Naive thymus-derived CD8-positive, alpha-beta T cell (primary cell): ENCODE measurements at regions not wholly inside any gene's neighbourhood (a gene's known extent, or its start where the extent isn't known, plus 50 kb on each side); places are given as distances from the start of the nearest gene placed in this dataset.

ENCODE experiments used
- ATAC-seq, 2 donors: fragments of 150-1000 bp; cut with Tn5 transposase in 1 of 2; sonication (Bioruptor Pico), chemical (Tn5 transposase) in 1 of 2; 1 replicate in 1 of 2; 2 replicates in 1 of 2; pipeline ENCODE4 v1.10.0; 2021; ENCODE audit warnings: mild to moderate bottlenecking in 2 of 2, moderate library complexity in 2 of 2
- POLR2A ChIA-PET: fragments of 350-600 bp; sonication (Branson Sonifier 250); formaldehyde crosslinking; loops from one replicate; lab custom pipeline; 2021; ENCODE audit warnings: antibody characterized with exemption; lab: Charles Lee
- DNase-seq, 10 donors: peaks; one replicate each; pipeline versions ENCODE4 v3.0.0 to v3.0.0-alpha.2; 2020 to 2022
- H3K27ac Mint-ChIP-seq, 10 donors: one replicate each; pipeline ENCODE4 v1.8.0; 2020 to 2022; ENCODE audit warnings: mild to moderate bottlenecking in 10 of 10, mixed read lengths in 10 of 10, moderate library complexity in 4 of 10, inconsistent platforms in 1 of 10
- H3K27me3 Mint-ChIP-seq, 5 donors: one replicate each; pipeline ENCODE4 v1.8.0; 2021 to 2022; ENCODE audit warnings: mixed read lengths in 5 of 5
- H3K36me3 Mint-ChIP-seq, 3 donors: one replicate each; pipeline ENCODE4 v1.8.0; 2020 to 2022; ENCODE audit warnings: mixed read lengths in 3 of 3, mild to moderate bottlenecking in 2 of 3, inconsistent platforms in 1 of 3
- H3K4me1 Mint-ChIP-seq, 4 donors: one replicate each; pipeline ENCODE4 v1.8.0; 2021 to 2022; ENCODE audit warnings: mixed read lengths in 4 of 4
- H3K4me3 Mint-ChIP-seq, 10 donors: one replicate each; pipeline ENCODE4 v1.8.0; 2020 to 2022; ENCODE audit warnings: mild to moderate bottlenecking in 10 of 10, mixed read lengths in 10 of 10, moderate library complexity in 6 of 10, inconsistent platforms in 1 of 10
- H3K9me3 Mint-ChIP-seq, 9 donors: one replicate each; pipeline ENCODE4 v1.8.0; 2020 to 2022; ENCODE audit warnings: mixed read lengths in 9 of 9, mild to moderate bottlenecking in 3 of 9, inconsistent platforms in 1 of 9, moderate library complexity in 1 of 9

GRCh38 chr5:6321078-6321477, 57.3 kb downstream of the MED10 start:
- Mint-ChIP-seq H3K9me3 (peaks cover 0 to 7% (median 3%) of the 10 kb centered on the region in 9 donors), H3K27me3 (peaks cover 0 to 7% (median 0%) of the 10 kb centered on the region in 5 donors), H3K4me1 (no peaks in the 10 kb centered on the region), H3K27ac (no peak overlapping the region), H3K36me3 (peaks cover 0 to 7% (median 7%) of the 10 kb centered on the region in 3 donors), H3K4me3 (no peak overlapping the region)
- DNase-seq: no peak
- POLR2A ChIA-PET: no interaction called here
- no peak for ATAC-seq

GRCh38 chr5:6319116-6319515, 59.2 kb downstream of the MED10 start:
- peaks cover 0 to 8% (median 1%) of the 10 kb centered on the region in 4 donors for H3K4me1 Mint-ChIP-seq
- peaks cover 0 to 7% (median 7%) of the 10 kb centered on the region in 3 donors for H3K36me3 Mint-ChIP-seq
- DNase-seq (no peak), ATAC-seq (no peak)
- no peak overlapping the region for H3K27ac Mint-ChIP-seq
- POLR2A ChIA-PET: interaction anchor here (0.6 kb wide), 1 partner anchor 21 kb away, joined by 5 read pairs; no protein-coding TSS in a partner anchor
- peaks cover 0 to 7% (median 0%) of the 10 kb centered on the region in 5 donors for H3K27me3 Mint-ChIP-seq
- H3K9me3 Mint-ChIP-seq: peaks cover 0 to 7% (median 3%) of the 10 kb centered on the region in 9 donors
- no peak overlapping the region for H3K4me3 Mint-ChIP-seq

GRCh38 chr5:6317116-6317798, 61.1 kb downstream of the MED10 start:
- no peak for ATAC-seq
- peaks cover 0 to 7% (median 7%) of the 10 kb centered on the region in 3 donors for H3K36me3 Mint-ChIP-seq
- no peak for DNase-seq
- POLR2A ChIA-PET: no interaction called here
- H3K27me3 Mint-ChIP-seq: peaks cover 0 to 7% (median 0%) of the 10 kb centered on the region in 5 donors
- H3K4me3 Mint-ChIP-seq: no peak overlapping the region
- H3K9me3 Mint-ChIP-seq: peaks cover 0 to 9% (median 4%) of the 10 kb centered on the region in 9 donors
- H3K27ac Mint-ChIP-seq: no peak overlapping the region
- H3K4me1 Mint-ChIP-seq: peaks cover 0 to 14% (median 4%) of the 10 kb centered on the region in 4 donors

- peaks cover 0 to 9% (median 0%) of the 10 kb centered on the region in 9 donors for H3K9me3 Mint-ChIP-seq
- peaks cover 0 to 2% (median 0%) of the 10 kb centered on the region in 3 donors for H3K36me3 Mint-ChIP-seq
- no peak overlapping the region for H3K4me3 Mint-ChIP-seq
- POLR2A ChIA-PET: no interaction called here
- DNase-seq (no peak), ATAC-seq (no peak)
- peaks cover 0 to 7% (median 0%) of the 10 kb centered on the region in 5 donors for H3K27me3 Mint-ChIP-seq
- H3K4me1 Mint-ChIP-seq: peaks cover 0 to 14% (median 4%) of the 10 kb centered on the region in 4 donors
- H3K27ac Mint-ChIP-seq: no peak overlapping the region
These were observed 62.8 kb downstream of the MED10 start for GRCh38 chr5:6315580-6315979.

GRCh38 chr5:6311568-6312501, 66.5 kb downstream of the MED10 start:
- Mint-ChIP-seq H3K36me3 (no peaks in the 10 kb centered on the region), H3K9me3 (peaks cover 0 to 9% (median 0%) of the 10 kb centered on the region in 9 donors), H3K27ac (no peak overlapping the region), H3K4me3 (no peak overlapping the region), H3K4me1 (peaks cover 0 to 14% (median 4%) of the 10 kb centered on the region in 4 donors), H3K27me3 (peaks cover 0 to 4% (median 0%) of the 10 kb centered on the region in 5 donors)
- POLR2A ChIA-PET: no interaction called here
- ATAC-seq (no peak), DNase-seq (no peak)

GRCh38 chr5:6309949-6310348, 68.4 kb downstream of the MED10 start:
- H3K27me3 Mint-ChIP-seq: peaks cover 0 to 4% (median 0%) of the 10 kb centered on the region in 5 donors
- no peak overlapping the region for H3K27ac Mint-ChIP-seq
- no peaks in the 10 kb centered on the region for H3K36me3 Mint-ChIP-seq
- POLR2A ChIA-PET: no interaction called here
- DNase-seq (no peak), ATAC-seq (no peak)
- peaks cover 0 to 9% (median 0%) of the 10 kb centered on the region in 9 donors for H3K9me3 Mint-ChIP-seq
- peaks cover 0 to 14% (median 4%) of the 10 kb centered on the region in 4 donors for H3K4me1 Mint-ChIP-seq
- H3K4me3 Mint-ChIP-seq: no peak overlapping the region

GRCh38 chr5:6308683-6309082, 69.7 kb downstream of the MED10 start:
- Mint-ChIP-seq H3K9me3 (peaks cover 0 to 3% (median 0%) of the 10 kb centered on the region in 9 donors), H3K36me3 (no peaks in the 10 kb centered on the region), H3K27me3 (peaks cover 0 to 8% (median 2%) of the 10 kb centered on the region in 5 donors), H3K4me1 (peaks cover 0 to 1% (median 0%) of the 10 kb centered on the region in 4 donors), H3K4me3 (no peak overlapping the region), H3K27ac (no peak overlapping the region)
- POLR2A ChIA-PET: no interaction called here
- DNase-seq (no peak), ATAC-seq (no peak)

GRCh38 chr5:6307304-6307703, 71.0 kb downstream of the MED10 start:
- POLR2A ChIA-PET: no interaction called here
- Mint-ChIP-seq H3K4me1 (no peaks in the 10 kb centered on the region), H3K27me3 (peaks cover 2 to 13% (median 11%) of the 10 kb centered on the region in 5 donors), H3K36me3 (no peaks in the 10 kb centered on the region), H3K9me3 (peaks cover 0 to 3% (median 0%) of the 10 kb centered on the region in 9 donors), H3K4me3 (no peak overlapping the region), H3K27ac (no peak overlapping the region)
- DNase-seq (no peak), ATAC-seq (no peak)

- ATAC-seq: no peak
These were observed 72.5 kb downstream of the MED10 start for GRCh38 chr5:6305853-6306252.

GRCh38 chr5:6302684-6303083, 75.7 kb downstream of the MED10 start:
- H3K4me1 Mint-ChIP-seq: no peaks in the 10 kb centered on the region
- ATAC-seq (no peak), DNase-seq (no peak)
- H3K4me3 Mint-ChIP-seq: no peak overlapping the region
- no peaks in the 10 kb centered on the region for H3K36me3 Mint-ChIP-seq
- peaks cover 0 to 3% (median 0%) of the 10 kb centered on the region in 9 donors for H3K9me3 Mint-ChIP-seq
- peaks cover 3 to 16% (median 14%) of the 10 kb centered on the region in 5 donors for H3K27me3 Mint-ChIP-seq
- POLR2A ChIA-PET: no interaction called here
- H3K27ac Mint-ChIP-seq: no peak overlapping the region

More at GRCh38 chr5:6305853-6306252, 72.5 kb downstream of the MED10 start:
- Mint-ChIP-seq H3K4me3 (no peak overlapping the region), H3K27me3 (peaks cover 2 to 16% (median 14%) of the 10 kb centered on the region in 5 donors), H3K27ac (no peak overlapping the region), H3K36me3 (no peaks in the 10 kb centered on the region), H3K9me3 (peaks cover 0 to 3% (median 0%) of the 10 kb centered on the region in 9 donors), H3K4me1 (no peaks in the 10 kb centered on the region)
- POLR2A ChIA-PET: no interaction called here
- no peak for DNase-seq

- no peak for ATAC-seq
- POLR2A ChIA-PET: no interaction called here
These were observed 76.3 kb downstream of the MED10 start for GRCh38 chr5:6302075-6302474.

GRCh38 chr5:6296524-6296923, 81.8 kb downstream of the MED10 start:
- ATAC-seq (no peak), DNase-seq (no peak)
- H3K9me3 Mint-ChIP-seq: peaks cover 0 to 8% (median 0%) of the 10 kb centered on the region in 9 donors
- H3K36me3 Mint-ChIP-seq: no peaks in the 10 kb centered on the region
- H3K4me1 Mint-ChIP-seq: peaks cover 0 to 2% (median 0%) of the 10 kb centered on the region in 4 donors
- POLR2A ChIA-PET: no interaction called here
- H3K4me3 Mint-ChIP-seq: no peak overlapping the region
- H3K27ac Mint-ChIP-seq: no peak overlapping the region
- H3K27me3 Mint-ChIP-seq: peaks cover 0 to 4% (median 3%) of the 10 kb centered on the region in 5 donors

More at GRCh38 chr5:6302075-6302474, 76.3 kb downstream of the MED10 start:
- H3K27me3 Mint-ChIP-seq: peaks cover 3 to 16% (median 14%) of the 10 kb centered on the region in 5 donors
- DNase-seq: no peak
- H3K9me3 Mint-ChIP-seq: peaks cover 0 to 3% (median 0%) of the 10 kb centered on the region in 9 donors
- no peak overlapping the region for H3K4me3 Mint-ChIP-seq
- no peak overlapping the region for H3K27ac Mint-ChIP-seq
- no peaks in the 10 kb centered on the region for H3K36me3 Mint-ChIP-seq
- no peaks in the 10 kb centered on the region for H3K4me1 Mint-ChIP-seq
